ENCODE measurements at regions not wholly inside any gene's neighbourhood (a gene's known extent, or its start where the extent isn't known, plus 50 kb on each side); places are given as distances from the start of the nearest gene placed in this dataset.

- in situ Hi-C loops (cut with HindIII; ENCODE audit: low sequenced_read_pairs), result loop anchor here (5.0 kb wide), 1 partner anchor 60 kb away; no protein-coding TSS in a partner anchor
Observed at GRCh38 chr5:133746834-133747233, 134.5 kb upstream of the FSTL4 start.

- in situ Hi-C loops (cut with HindIII; ENCODE audit: low sequenced_read_pairs), result loop anchor here (5.0 kb wide), 1 partner anchor 58 kb away; no protein-coding TSS in a partner anchor
Observed at GRCh38 chr5:133744960-133745308, 132.6 kb upstream of the FSTL4 start.

- in situ Hi-C loops (cut with HindIII; ENCODE audit: low sequenced_read_pairs), result no loop called here
Observed at GRCh38 chr5:133744051-133744959, 132.0 kb upstream of the FSTL4 start.

- in situ Hi-C loops (cut with HindIII; ENCODE audit: low sequenced_read_pairs), result no loop called here
Observed at GRCh38 chr5:133742431-133742988, 130.2 kb upstream of the FSTL4 start.

GRCh38 chr5:133741818-133742355 is 129.5 kb upstream of the FSTL4 start:
- in situ Hi-C loops (cut with HindIII; ENCODE audit: low sequenced_read_pairs), result no loop called here

- in situ Hi-C loops (cut with HindIII; ENCODE audit: low sequenced_read_pairs), result no loop called here
Observed at GRCh38 chr5:133741396-133741795, 129.1 kb upstream of the FSTL4 start.

GRCh38 chr5:133739181-133739780 is 126.9 kb upstream of the FSTL4 start:
- in situ Hi-C loops (cut with HindIII; ENCODE audit: low sequenced_read_pairs), result no loop called here

GRCh38 chr5:133738271-133738670 is 125.9 kb upstream of the FSTL4 start:
- in situ Hi-C loops (cut with HindIII; ENCODE audit: low sequenced_read_pairs), result no loop called here

GRCh38 chr5:133736512-133736911 is 124.2 kb upstream of the FSTL4 start:
- in situ Hi-C loops (cut with HindIII; ENCODE audit: low sequenced_read_pairs), result no loop called here

GRCh38 chr5:133735346-133735745 is 123.0 kb upstream of the FSTL4 start:
- in situ Hi-C loops (cut with HindIII; ENCODE audit: low sequenced_read_pairs), result no loop called here

- in situ Hi-C loops (cut with HindIII; ENCODE audit: low sequenced_read_pairs), result no loop called here
Observed at GRCh38 chr5:133734916-133735315, 122.6 kb upstream of the FSTL4 start.

GRCh38 chr5:133732536-133732935 is 120.2 kb upstream of the FSTL4 start:
- in situ Hi-C loops (cut with HindIII; ENCODE audit: low sequenced_read_pairs), result no loop called here

- in situ Hi-C loops (cut with HindIII; ENCODE audit: low sequenced_read_pairs), result no loop called here
Observed at GRCh38 chr5:133731951-133732350, 119.6 kb upstream of the FSTL4 start.

- in situ Hi-C loops (cut with HindIII; ENCODE audit: low sequenced_read_pairs), result no loop called here
Observed at GRCh38 chr5:133730866-133731265, 118.5 kb upstream of the FSTL4 start.

- in situ Hi-C loops (cut with HindIII; ENCODE audit: low sequenced_read_pairs), result no loop called here
Observed at GRCh38 chr5:133730346-133730745, 118.0 kb upstream of the FSTL4 start.

GRCh38 chr5:133729800-133730199 is 117.5 kb upstream of the FSTL4 start:
- in situ Hi-C loops (cut with HindIII; ENCODE audit: low sequenced_read_pairs), result no loop called here

- in situ Hi-C loops (cut with HindIII; ENCODE audit: low sequenced_read_pairs), result no loop called here
Observed at GRCh38 chr5:133728475-133728874, 116.1 kb upstream of the FSTL4 start.

GRCh38 chr5:133727636-133728035 is 115.3 kb upstream of the FSTL4 start:
- in situ Hi-C loops (cut with HindIII; ENCODE audit: low sequenced_read_pairs), result no loop called here

GRCh38 chr5:133723651-133724366 is 111.5 kb upstream of the FSTL4 start:
- in situ Hi-C loops (cut with HindIII; ENCODE audit: low sequenced_read_pairs), result no loop called here

GRCh38 chr5:133723126-133723525 is 110.8 kb upstream of the FSTL4 start:
- in situ Hi-C loops (cut with HindIII; ENCODE audit: low sequenced_read_pairs), result no loop called here

- in situ Hi-C loops (cut with HindIII; ENCODE audit: low sequenced_read_pairs), result no loop called here
Observed at GRCh38 chr5:133721365-133721764, 109.0 kb upstream of the FSTL4 start.
